Lower leg skin (tissue), 3 donors: ENCODE measurements at regions not wholly inside any gene's neighbourhood (a gene's known extent, or its start where the extent isn't known, plus 50 kb on each side); places are given as distances from the start of the nearest gene placed in this dataset.

ENCODE experiments used
- POLR2A ChIP-seq, 2 donors: fragments of 450-650 bp; IDR thresholded peaks; one replicate each; pipeline ENCODE4 v1.6.1; 2016 to 2017; ENCODE audit warnings: antibody characterized with exemption in 2 of 2, mild to moderate bottlenecking in 1 of 2, moderate library complexity in 1 of 2
- TF ChIP-seq, protein P1 (sequence below), 3 donors: fragments of 450-650 bp; IDR thresholded peaks; one replicate each; pipeline ENCODE4 v1.5.1; 2016; ENCODE audit warnings: antibody characterized with exemption in 3 of 3, mild to moderate bottlenecking in 3 of 3, moderate library complexity in 2 of 3

DNA sequence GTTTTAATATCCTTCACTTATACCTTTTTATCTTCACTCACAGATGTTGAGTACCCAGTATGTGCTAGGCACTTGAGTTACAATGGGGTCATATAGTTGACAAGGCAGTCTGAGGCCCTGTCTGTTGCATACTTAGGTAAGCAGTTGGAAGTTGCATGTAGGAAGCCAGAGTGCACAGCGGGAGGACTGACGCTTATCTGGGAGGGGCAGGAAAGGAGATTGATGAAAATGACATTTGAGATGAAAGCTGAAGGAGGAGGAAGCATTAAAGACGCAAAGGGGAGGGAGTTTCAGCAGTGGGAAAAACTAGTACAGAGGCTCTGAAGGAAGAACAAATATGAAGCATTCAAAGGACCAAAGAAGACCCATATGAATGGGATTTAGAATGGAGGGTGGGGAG, 266.2 kb downstream of the HTR7 start:
- TF ChIP-seq, protein P1, sequence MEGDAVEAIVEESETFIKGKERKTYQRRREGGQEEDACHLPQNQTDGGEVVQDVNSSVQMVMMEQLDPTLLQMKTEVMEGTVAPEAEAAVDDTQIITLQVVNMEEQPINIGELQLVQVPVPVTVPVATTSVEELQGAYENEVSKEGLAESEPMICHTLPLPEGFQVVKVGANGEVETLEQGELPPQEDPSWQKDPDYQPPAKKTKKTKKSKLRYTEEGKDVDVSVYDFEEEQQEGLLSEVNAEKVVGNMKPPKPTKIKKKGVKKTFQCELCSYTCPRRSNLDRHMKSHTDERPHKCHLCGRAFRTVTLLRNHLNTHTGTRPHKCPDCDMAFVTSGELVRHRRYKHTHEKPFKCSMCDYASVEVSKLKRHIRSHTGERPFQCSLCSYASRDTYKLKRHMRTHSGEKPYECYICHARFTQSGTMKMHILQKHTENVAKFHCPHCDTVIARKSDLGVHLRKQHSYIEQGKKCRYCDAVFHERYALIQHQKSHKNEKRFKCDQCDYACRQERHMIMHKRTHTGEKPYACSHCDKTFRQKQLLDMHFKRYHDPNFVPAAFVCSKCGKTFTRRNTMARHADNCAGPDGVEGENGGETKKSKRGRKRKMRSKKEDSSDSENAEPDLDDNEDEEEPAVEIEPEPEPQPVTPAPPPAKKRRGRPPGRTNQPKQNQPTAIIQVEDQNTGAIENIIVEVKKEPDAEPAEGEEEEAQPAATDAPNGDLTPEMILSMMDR (IDR thresholded peaks at IDR 0.05): no peak
- TF ChIP-seq POLR2A (IDR thresholded peaks at IDR 0.05): no peak
